GM18909 (cell line): ENCODE measurements at regions not wholly inside any gene's neighbourhood (a gene's known extent, or its start where the extent isn't known, plus 50 kb on each side); places are given as distances from the start of the nearest gene placed in this dataset.
A peak's percentile ranks its signal among the peaks of the same experiment; 100 is the strongest.

Source experiments
- ATAC-seq: cut with Tn5 transposase; IDR thresholded peaks from one replicate; pipeline ENCODE4 v1.9.1; 2021; ENCODE audit warnings: mild to moderate bottlenecking; ENCODE audit not compliant: unreplicated experiment, poor library complexity

DNA sequence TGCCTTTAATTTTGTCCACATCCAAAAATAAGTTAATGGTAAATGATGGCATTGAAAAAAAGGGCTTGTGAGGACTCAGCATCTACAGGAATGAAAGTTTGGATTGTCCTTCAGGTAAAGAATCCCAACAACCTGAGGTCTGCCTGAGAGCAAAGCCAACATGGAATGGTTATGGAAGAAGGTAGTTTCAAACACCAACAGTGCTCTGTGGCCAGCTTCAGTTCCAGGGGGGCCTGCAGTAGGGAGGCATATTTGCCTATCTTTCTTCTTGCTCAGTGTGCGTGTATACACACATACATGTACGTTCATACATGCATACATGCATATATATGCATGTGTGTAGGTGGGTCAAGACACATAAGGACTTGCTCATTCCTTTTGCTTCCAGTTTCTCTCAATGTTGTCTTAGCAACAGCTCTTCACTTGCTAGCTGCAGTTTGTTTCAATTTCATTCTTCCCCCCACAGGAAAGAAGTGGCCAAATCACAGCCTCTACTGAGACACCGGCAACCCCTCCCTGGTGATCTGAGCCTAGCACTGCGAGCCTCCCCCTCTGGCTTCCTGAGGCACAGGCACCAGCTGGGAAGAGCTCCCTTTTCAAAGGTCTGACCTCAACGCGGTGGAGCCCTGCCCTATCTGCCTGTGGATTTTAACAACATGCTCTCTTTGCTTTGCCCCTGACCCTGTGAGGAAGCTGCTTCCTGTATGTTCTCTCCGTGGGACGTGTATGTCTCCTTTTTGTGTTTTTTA lies 146.2 kb downstream of the KLF13 start:
- ATAC-seq: peak; percentile 89

DNA sequence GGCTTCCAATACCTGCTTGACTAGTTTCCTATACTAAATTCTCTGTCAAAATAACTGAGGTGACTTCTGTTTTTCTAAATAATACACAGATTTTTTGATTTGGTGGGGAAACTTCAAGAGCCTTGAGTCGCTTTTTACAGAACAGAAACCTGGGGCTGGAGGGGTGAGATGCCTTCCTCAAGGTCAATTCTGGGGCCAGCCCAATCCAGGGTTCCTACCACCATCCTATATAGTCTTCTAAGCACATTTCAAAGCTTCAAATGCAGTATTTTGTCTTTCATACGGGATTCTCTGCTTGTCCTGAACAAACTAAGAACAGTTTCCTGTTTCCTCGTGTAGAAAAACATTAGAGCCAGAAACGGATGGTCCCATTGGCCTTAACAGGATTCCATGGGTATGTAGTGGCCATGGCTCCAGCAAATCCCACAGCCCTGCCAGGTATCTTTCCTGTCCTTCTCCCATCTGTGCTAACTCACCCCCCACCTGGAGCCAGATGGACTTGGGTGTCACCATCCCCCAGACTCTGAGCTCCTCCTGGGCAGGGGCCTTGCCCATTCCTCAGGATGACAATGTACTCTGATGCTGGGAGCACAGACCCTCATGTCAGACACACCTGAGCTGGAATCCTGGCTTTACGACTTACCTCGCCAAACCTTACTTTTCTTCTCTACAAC lies 146.9 kb downstream of the KLF13 start:
- no peak for ATAC-seq

DNA sequence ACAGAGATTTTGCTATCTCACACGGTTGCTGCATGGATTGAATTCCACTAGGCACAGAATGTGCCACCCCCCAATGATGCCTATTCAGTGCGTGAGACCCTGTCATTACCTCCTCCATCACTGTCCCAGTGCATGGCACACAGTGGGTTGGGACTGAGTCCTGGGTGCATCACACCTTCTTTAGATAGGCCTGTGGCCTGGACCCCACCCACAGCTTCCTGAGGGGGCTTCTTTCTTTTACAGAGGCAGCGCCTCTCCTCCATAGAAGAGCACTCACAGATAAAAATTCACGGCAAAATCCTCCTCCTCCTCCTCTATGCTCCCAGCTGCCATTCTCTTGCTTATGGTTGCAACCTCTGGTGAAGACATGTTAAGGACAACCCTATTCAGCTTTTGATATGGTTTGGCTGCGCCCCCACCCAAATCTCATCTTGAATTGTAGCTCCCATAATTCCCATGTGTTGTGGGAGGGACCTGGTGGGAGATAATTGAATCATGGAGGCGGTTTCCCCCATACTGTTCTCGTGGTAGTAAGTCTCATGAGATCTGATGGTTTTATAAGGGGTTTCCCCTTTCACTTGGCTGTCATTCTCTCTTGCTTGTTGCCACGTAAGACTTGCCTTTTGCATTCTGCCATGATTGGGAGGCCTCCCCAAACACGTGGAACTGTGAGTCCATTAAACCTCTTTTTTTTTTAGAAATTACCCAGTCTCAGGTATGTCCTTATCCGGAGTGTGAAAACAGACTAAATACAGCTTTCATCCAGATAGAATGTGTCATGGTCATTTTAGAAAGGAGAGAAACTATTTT lies 147.6 kb downstream of the KLF13 start:
- ATAC-seq: no peak

DNA sequence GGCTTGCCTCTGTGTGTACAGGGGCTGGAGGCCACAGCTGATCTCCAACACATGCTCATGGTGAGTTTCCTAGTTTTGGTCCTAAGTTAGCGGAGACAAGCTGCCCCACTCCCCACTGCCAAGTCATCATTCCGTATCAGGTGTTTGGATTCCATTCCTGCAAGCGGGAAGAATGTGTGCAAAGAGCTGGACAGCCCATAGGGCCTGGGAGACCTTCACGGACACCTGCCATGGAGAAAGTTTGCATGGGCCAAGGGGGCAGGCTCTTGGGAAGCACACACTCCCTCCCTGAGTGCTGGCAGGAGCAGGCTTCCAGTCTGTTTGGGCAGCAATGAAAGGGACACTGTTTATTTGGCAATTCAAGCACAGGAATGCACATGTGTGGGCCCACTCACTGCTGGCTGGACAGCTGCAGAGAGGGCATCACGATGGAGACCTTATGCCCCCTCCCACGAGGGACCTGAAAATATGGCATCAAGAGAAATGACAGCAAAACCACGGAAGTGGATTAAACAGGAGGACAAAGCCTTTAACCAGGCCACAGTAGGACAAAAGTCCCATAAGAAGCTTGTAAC lies 149.7 kb downstream of the KLF13 start:
- ATAC-seq: no peak

GRCh38 chr15:31476866-31477265 lies 150.2 kb downstream of the KLF13 start:
- ATAC-seq: no peak

DNA sequence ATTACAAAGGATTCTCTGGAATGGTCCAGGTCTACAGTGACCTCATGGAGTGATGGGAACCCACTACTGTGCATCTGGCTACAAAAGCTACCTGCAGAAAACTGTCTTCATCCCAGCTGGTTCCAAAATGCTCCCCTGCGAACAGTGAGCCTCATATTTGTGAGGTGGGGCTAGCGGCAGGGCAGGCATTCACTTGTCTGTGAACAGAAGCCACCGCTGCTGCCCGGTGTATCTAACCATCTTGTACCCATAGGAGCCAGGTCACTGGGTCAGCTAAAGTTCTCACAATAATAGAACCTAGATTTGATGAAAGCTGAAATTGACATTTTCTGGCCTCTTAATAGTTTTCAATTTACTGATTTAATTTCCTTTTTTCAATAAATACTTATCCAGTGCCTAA lies 150.7 kb downstream of the KLF13 start:
- ATAC-seq: no peak

DNA sequence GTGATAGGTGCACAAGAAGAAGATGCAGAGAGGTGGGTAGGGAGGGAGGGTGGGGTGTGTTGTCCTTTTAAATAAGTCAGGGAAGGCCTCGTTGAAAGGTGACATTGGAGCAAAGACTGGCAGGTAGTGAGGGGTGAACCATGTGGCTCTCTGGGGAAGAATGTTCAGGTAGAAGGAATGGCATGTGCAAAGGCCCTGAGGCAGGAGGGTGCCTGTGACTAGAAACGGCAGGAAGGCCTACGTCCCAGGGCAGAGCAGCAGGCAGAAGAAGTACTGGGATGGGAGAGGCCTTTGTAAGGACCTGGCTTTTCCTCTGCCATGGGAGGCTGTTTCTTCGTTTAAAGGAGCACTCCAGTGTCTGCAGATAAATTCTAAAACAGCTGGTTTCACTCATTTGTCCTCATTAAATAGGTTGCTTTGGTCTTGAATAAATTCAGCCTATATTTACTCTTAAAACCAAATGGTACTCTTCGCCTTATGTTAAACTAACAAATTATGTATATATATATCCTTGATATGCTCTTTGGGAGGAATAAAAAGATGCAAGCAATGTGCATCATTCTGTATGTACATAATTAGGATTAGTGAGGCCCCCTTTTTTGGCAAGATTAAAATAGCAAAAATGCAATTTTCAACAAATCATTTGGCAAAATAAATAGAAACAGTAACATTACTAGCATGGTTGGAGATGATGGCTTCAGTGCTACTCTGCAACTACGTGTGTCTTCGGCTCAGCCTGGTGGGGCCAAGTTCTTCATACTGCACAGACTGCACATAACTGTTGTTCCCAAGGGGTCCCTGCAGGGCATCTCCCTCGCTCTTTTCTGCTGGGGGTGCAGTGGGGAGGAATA lies 151.4 kb downstream of the KLF13 start:
- ATAC-seq: no peak

DNA sequence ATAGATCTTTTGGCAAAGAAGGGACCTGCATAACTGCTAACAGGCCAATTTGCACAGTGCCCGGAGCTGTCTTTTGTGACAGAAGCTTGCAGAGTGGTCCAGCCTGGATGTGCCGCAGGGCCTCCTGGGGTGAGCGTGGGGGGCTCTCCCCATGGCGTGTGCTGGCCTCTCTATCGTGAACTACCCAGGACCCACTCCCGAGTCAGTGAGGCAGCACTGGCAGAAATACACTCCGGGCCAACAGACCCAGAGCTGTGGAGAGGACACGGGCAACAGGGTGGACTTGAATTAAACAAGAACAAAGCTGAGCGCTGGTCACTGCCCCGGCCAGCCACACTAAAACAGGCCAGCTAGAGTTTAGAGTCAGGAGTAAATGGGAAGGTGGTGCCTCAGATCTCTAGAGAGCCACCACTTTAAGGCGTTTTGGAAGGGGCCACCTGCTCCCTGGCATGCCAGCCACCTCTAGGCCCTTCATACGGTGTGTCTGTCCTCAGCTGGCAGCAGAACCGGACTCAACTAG lies 152.1 kb downstream of the KLF13 start:
- ATAC-seq: no peak

GRCh38 chr15:31480356-31481025 lies 153.9 kb downstream of the KLF13 start:
- ATAC-seq: no peak

DNA sequence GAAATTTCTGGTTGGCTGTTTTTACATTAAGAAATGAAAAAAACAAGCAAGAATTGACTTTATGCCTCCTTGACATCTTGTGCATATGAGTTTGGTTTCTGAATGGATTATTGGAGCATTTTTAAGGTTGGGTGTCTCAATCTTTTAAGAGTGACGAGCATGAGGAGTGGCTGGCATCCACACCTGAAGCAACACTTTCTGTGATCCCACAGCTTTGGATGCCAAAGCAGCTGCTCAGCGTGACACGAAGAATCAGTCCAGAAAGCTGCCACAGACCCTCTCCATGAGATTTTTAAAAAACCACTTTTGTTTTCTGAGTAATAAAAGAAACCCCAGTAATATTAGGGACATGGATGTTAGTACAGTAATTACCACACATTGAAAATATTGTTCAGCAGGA lies 154.5 kb downstream of the KLF13 start:
- ATAC-seq: no peak

GRCh38 chr15:31482122-31482922 lies 155.7 kb downstream of the KLF13 start:
- no peak for ATAC-seq

DNA sequence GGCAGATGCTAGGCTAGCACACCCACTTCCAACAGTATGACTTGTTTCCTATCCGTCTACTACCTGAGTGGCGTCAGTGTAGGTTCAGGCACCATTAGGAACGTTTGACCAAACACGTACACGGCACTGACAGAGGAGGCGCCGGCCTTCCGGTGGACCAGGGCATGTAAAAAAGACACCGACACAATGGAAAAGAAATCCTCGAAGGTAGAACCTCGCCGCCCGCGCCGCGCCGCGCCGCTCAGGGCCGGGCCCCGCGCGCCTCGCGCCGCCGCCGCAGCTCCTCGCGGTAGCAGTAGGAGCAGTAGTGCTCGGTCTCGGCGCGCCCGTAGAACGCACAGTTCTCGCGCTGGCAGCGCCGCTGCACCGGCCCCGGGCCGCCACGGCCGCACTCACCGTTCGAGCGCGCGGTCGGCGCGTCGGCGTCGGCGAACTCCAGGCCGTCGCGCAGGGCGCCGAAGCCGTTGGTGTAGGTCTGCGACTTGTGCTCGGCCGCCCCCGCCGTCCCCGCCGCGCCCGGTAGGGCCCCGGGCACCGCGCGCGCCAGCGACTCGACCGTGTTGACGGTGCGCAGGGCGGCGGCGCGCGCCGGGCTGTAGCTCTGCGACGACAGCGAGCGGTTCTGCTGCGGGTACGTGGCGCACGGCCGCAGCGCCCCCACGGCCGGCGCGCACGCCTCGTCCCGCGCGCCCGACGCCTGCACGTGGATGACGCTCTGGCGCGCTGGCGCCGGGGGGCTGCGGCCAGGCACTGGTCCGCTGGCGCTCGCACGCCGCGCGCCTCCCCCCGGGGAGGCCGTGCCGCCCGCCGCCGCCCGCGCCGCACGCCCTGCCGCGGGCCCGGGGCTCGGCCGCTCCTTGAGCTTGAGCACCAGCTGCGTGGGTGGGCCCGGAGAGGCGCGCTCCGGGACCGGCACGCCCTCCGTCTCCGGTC lies 156.7 kb downstream of the KLF13 start:
- peak; percentile 41 for ATAC-seq

- ATAC-seq: no peak
Observed at GRCh38 chr15:31483986-31484951, 157.6 kb downstream of the KLF13 start.

DNA sequence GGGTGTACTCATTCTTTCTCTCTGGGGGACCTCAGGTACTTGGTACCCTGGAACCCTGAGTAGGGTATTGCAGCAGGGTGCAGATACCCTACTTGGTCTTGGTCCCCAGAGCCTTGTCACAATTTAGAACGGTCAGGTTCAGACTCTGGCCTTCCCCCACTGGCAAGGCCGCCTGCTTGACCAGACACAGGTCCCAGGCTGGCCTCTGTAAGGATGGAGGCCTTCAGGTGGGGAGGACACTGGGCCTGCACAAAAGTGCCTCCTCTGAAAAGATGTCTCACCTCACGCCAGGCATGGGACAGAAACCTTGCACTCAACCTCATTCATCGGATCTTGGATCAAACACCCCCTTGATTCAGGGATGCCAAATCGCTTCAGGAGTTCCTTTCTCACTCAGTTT lies 158.4 kb downstream of the KLF13 start:
- no peak for ATAC-seq

DNA sequence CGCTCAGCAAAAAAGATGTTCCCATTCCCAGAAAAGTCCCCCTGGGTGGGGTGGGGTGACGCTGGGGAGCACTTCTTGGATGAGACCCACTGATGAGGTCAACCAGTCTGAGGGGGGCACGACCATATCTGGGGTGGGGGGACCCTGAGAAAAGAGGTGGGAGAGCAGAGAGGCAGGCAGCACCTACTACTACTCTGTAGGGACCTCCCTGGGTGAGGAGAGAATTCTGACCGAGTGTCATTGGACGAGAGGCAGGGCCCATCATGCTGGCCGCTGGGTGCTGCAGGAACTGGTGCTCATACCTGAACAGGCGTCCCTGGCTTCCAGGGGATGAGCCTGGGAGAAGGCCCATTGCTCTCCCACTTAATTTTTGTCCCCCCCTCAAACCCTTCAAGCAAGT lies 158.8 kb downstream of the KLF13 start:
- no peak for ATAC-seq

DNA sequence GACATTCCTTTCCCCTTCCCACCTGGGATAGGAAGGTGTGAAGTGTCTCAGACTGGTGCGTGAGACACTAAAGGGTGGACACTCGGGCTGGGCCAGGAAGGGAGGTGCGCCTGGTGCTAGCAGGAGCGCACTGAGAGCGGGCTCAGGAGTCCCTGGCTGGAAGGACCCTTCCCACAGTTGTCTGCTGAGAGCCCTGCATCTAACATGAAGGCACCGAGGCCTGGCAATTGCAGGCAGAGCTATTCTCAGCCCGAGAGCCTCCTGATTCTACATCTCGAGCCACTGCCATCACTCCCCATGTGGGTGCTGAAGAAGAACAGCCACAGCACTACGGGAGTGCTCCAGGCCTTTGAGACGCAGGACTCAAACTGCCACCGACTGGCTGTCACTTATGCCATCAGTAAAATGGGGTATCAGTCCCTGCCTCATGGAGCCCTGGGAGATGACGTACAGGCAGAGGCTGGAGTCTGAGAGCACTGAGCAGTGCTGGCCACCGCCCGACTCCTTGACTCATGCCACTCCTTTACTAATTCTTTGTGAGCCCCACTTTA lies 159.4 kb downstream of the KLF13 start:
- no peak for ATAC-seq
